PC-3 (cell line): ENCODE measurements at regions not wholly inside any gene's neighbourhood (a gene's known extent, or its start where the extent isn't known, plus 50 kb on each side); places are given as distances from the start of the nearest gene placed in this dataset.

Experiments used
- EZH2 ChIP-seq: fragments of 300-600 bp; sonication (generic); IDR thresholded peaks from one replicate; pipeline ENCODE4 v1.6.1; 2017; ENCODE audit warnings: antibody characterized with exemption, mild to moderate bottlenecking, low read length; ENCODE audit not compliant: unreplicated experiment
- EZH2phosphoT487 ChIP-seq: fragments of 300-600 bp; sonication (generic); IDR thresholded peaks from 2 replicates; pipeline ENCODE4 v1.6.1; 2018; ENCODE audit warnings: mild to moderate bottlenecking, antibody characterized with exemption, low read length, borderline replicate concordance
- TF ChIP-seq, protein P1 (sequence below): fragments of 300-600 bp; sonication (generic); conservative IDR thresholded peaks from 2 replicates; pipeline ENCODE4 v1.5.1; 2017; ENCODE audit warnings: antibody characterized with exemption, low read depth, mild to moderate bottlenecking, low read length

DNA sequence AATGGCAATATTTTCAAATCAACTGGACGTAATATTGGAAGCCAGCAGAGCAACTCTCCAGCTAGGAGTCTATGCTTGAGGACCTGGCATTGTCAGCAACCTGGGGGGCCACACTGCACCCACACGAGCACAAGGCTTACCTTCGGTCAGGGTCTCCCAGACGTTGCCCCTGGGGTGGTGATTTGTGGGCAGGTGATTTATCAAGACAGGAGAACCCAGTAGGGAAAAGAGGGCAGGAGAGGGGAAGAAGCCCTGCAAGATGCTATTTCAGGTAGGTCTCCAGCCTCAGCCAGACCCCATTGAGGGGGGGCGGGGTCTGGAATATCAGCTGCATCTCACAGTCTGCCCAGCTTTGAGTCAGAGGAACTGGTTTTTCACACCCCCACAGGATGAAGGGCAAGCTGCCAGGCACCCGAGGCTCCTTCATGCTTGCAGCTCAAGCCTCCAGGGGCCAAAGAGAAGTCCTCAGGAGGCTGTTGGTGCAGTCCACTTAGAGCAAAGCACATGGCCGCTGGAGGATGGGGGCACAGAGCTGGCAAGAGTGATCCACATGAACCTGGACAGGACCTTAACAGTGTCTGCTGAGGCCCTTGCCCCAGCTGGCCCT, 80.9 kb upstream of the UQCRFS1 start:
- TF ChIP-seq EZH2 (no peak), EZH2phosphoT487 (no peak)
- TF ChIP-seq, protein P1, sequence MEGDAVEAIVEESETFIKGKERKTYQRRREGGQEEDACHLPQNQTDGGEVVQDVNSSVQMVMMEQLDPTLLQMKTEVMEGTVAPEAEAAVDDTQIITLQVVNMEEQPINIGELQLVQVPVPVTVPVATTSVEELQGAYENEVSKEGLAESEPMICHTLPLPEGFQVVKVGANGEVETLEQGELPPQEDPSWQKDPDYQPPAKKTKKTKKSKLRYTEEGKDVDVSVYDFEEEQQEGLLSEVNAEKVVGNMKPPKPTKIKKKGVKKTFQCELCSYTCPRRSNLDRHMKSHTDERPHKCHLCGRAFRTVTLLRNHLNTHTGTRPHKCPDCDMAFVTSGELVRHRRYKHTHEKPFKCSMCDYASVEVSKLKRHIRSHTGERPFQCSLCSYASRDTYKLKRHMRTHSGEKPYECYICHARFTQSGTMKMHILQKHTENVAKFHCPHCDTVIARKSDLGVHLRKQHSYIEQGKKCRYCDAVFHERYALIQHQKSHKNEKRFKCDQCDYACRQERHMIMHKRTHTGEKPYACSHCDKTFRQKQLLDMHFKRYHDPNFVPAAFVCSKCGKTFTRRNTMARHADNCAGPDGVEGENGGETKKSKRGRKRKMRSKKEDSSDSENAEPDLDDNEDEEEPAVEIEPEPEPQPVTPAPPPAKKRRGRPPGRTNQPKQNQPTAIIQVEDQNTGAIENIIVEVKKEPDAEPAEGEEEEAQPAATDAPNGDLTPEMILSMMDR, result no peak
